Endothelial cell of umbilical vein (primary cell): ENCODE measurements at regions not wholly inside any gene's neighbourhood (a gene's known extent, or its start where the extent isn't known, plus 50 kb on each side); places are given as distances from the start of the nearest gene placed in this dataset.

Experiments used
- BruUV-seq: library from RNA; stranded (reverse); fragments of 400-500 nt; replicated peaks from 2 replicates; lab custom pipeline; 2021; lab: Mats Ljungman, UMichigan
- CTCF ChIA-PET: fragments of 300-600, 350-600 bp; sonication (Branson Sonifier 250); formaldehyde crosslinking; loops from one replicate; lab custom pipeline; 2021; ENCODE audit warnings: antibody characterized with exemption, inconsistent platforms; lab: Charles Lee
- POLR2A ChIA-PET: fragments of 300-600, 350-600 bp; sonication (Branson Sonifier 250); formaldehyde crosslinking; loops from one replicate; lab custom pipeline; 2021; ENCODE audit warnings: antibody characterized with exemption, inconsistent platforms; lab: Charles Lee
- DNase-seq: peaks from one replicate; pipeline ENCODE4 v3.0.0-alpha.2; 2011; ENCODE audit warnings: low read depth, low spot score
- FAIRE-seq: peaks from 2 replicates; lab custom pipeline; 2011; peaks lifted over from hg19 to GRCh38; lab: Jason Lieb, UNC
- H2AFZ ChIP-seq: 2 replicates; pipeline ENCODE4 v1.6.0; 2012; ENCODE audit warnings: low read depth, low read length, control low read depth, inconsistent platforms
- H3K27ac ChIP-seq: 2 replicates; pipeline ENCODE4 v1.5.1; 2011; ENCODE audit warnings: low read depth, mild to moderate bottlenecking, control low read depth, low read length, moderate library complexity; ENCODE audit not compliant: insufficient read depth
- H3K27me3 ChIP-seq, 2 experiments: 2 replicates each; pipeline versions ENCODE4 v1.6.0 to v1.6.1; 2011; ENCODE audit warnings: low read length in 2 of 2, mixed read lengths in 1 of 2; ENCODE audit not compliant: control insufficient read depth in 2 of 2, insufficient read depth in 2 of 2
- H3K36me3 ChIP-seq, 2 experiments: 2 replicates in 1 of 2; 3 replicates in 1 of 2; pipeline ENCODE4 v1.5.1; 2011; ENCODE audit warnings: low read length in 2 of 2, mild to moderate bottlenecking in 1 of 2, moderate library complexity in 1 of 2; ENCODE audit not compliant: control insufficient read depth in 2 of 2, insufficient read depth in 2 of 2; ENCODE audit errors: extremely low read depth in 1 of 2
- H3K4me1 ChIP-seq: 3 replicates; pipeline ENCODE4 v1.5.1; 2011; ENCODE audit warnings: mild to moderate bottlenecking, low read length; ENCODE audit not compliant: control insufficient read depth, insufficient read depth; ENCODE audit errors: extremely low read depth
- H3K4me2 ChIP-seq: 2 replicates; pipeline ENCODE4 v1.6.1; 2011; ENCODE audit warnings: low read length, control low read depth, mixed read lengths; ENCODE audit not compliant: insufficient read depth
- H3K4me3 ChIP-seq, 3 experiments: fragments of 200-600 bp in 1 of 3; sonication (generic), shearing (Covaris generic) in 1 of 3; replicated peaks in 1 of 3; 2 replicates each; pipeline ENCODE4 v1.5.1; 2011 to 2016; ENCODE audit warnings: control low read depth in 3 of 3, low read length in 3 of 3, mild to moderate bottlenecking in 2 of 3, inconsistent platforms in 1 of 3, low read depth in 1 of 3, moderate library complexity in 1 of 3; ENCODE audit not compliant: insufficient read depth in 1 of 3
- H3K79me2 ChIP-seq: 2 replicates; pipeline ENCODE4 v1.6.0; 2012; ENCODE audit warnings: low read length, inconsistent platforms; ENCODE audit not compliant: control insufficient read depth, insufficient read depth
- H3K9ac ChIP-seq: replicated peaks from 2 replicates; pipeline ENCODE3; 2011; ENCODE audit warnings: low read length, control low read depth; ENCODE audit not compliant: insufficient read depth; ENCODE audit errors: extremely low read depth
- H3K9me1 ChIP-seq: replicated peaks from 3 replicates; pipeline ENCODE4 v1.6.0; 2011; ENCODE audit warnings: mild to moderate bottlenecking, low read length; ENCODE audit not compliant: control insufficient read depth, insufficient read depth; ENCODE audit errors: extremely low read depth
- H3K9me3 ChIP-seq: replicated peaks from 2 replicates; pipeline ENCODE4 v1.5.1; 2012; ENCODE audit warnings: low read length, inconsistent platforms; ENCODE audit not compliant: control insufficient read depth, insufficient read depth
- H4K20me1 ChIP-seq: replicated peaks from 2 replicates; pipeline ENCODE3; 2011; ENCODE audit warnings: mild to moderate bottlenecking, low read length; ENCODE audit not compliant: control insufficient read depth, insufficient read depth; ENCODE audit errors: extremely low read depth
- EZH2 ChIP-seq: IDR thresholded peaks from 2 replicates; pipeline ENCODE4 v1.6.1; 2012; ENCODE audit warnings: borderline replicate concordance, low read depth, mild to moderate bottlenecking, moderate library complexity, low read length, inconsistent platforms; ENCODE audit not compliant: severe bottlenecking
- FOS ChIP-seq: IDR thresholded peaks from 2 replicates; pipeline ENCODE4 v1.6.1; 2011; ENCODE audit warnings: mild to moderate bottlenecking, low read length, moderate library complexity, borderline replicate concordance; ENCODE audit not compliant: insufficient read depth
- GATA2 ChIP-seq: IDR thresholded peaks from 2 replicates; pipeline ENCODE4 v1.7.0; 2011; ENCODE audit warnings: low read depth, mild to moderate bottlenecking, moderate library complexity, mixed read lengths, low read length; ENCODE audit not compliant: insufficient read length, insufficient read depth
- JUN ChIP-seq: IDR thresholded peaks from 2 replicates; pipeline ENCODE4 v1.6.1; 2011; ENCODE audit warnings: borderline replicate concordance, low read depth; ENCODE audit not compliant: insufficient read length, insufficient read depth
- MYC ChIP-seq: IDR thresholded peaks from one replicate; pipeline ENCODE4 v1.6.1; 2011; ENCODE audit warnings: mild to moderate bottlenecking, low read depth, low read length
- POLR2A ChIP-seq: IDR thresholded peaks from 2 replicates; pipeline ENCODE4 v1.6.1; 2012; ENCODE audit warnings: low read depth, mild to moderate bottlenecking, control low read depth, low read length
- POLR2AphosphoS5 ChIP-seq: IDR thresholded peaks from 2 replicates; pipeline ENCODE4 v1.6.1; 2012; ENCODE audit warnings: low read depth, mild to moderate bottlenecking, control low read depth, low read length, moderate library complexity; ENCODE audit not compliant: insufficient read depth
- dilution Hi-C: fragments of 300-500 bp; cut with MboI; formaldehyde crosslinking; loops from one replicate; pipeline ENCODE4 v1.15.0; 2019; ENCODE audit warnings: low sequenced_read_pairs; ENCODE audit not compliant: extremely low pct_ligation_motif_present
- intact Hi-C: fragments of 100-400 bp; cut with micrococcal nuclease; formaldehyde crosslinking; loops from one replicate; pipeline ENCODE4 v1.10.0; 2022
- TF ChIP-seq, protein P1 (sequence below): IDR thresholded peaks from 2 replicates; pipeline ENCODE4 v1.6.1; 2011; ENCODE audit not compliant: insufficient read depth, insufficient read length
- TF ChIP-seq, protein P2 (sequence below), 2 donors: IDR thresholded peaks; 1 replicate in 1 of 2; 2 replicates in 1 of 2; pipeline ENCODE4 v1.5.1; 2011; ENCODE audit warnings: low read length in 2 of 2, mild to moderate bottlenecking in 2 of 2, moderate library complexity in 2 of 2, control low read depth in 1 of 2, inconsistent platforms in 1 of 2, low read depth in 1 of 2; ENCODE audit not compliant: insufficient read depth in 1 of 2; ENCODE audit errors: extremely low read depth in 1 of 2

DNA sequence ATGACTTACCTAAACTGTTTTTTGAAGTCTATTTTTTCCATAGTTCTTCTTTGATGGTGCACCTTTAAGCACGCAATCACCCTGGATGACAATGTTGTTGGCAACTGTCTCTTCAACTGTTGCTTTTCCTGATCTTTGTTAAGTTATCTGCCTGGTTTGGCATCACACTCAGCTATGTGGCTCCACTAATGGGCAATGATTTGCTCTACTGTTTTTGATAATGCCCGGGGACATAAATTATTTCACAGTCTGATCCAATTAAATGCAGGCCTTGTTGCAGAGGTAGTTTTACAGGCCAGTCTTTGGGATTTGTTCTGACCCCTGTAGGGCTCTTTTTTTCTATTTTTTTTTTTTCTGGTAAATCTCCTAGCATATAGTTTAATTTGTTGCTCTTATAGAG is 436.3 kb downstream of the ZNF385D start:
- DNase-seq (no peak), FAIRE-seq (no peak)
- intact Hi-C loops: no loop called here
- Histone ChIP-seq H3K27ac (no peak overlapping the region), H3K4me2 (no peak overlapping the region), H3K79me2 (no peaks in the 10 kb centered on the region), H3K9me3 (no peaks in the 10 kb centered on the region), H3K9me1 (peaks cover 2% of the 10 kb centered on the region), H3K27me3 (no peaks in the 10 kb centered on the region), H3K36me3 (no peaks in the 10 kb centered on the region), H3K4me3 (no peak overlapping the region), H4K20me1 (no peaks in the 10 kb centered on the region), H2AFZ (no peak overlapping the region), H3K4me1 (no peaks in the 10 kb centered on the region), H3K9ac (no peak overlapping the region)
- dilution Hi-C loops: no loop called here
- TF ChIP-seq FOS: no peak
- TF ChIP-seq POLR2A: no peak
- no peak for TF ChIP-seq JUN
- no peak for TF ChIP-seq POLR2AphosphoS5
- TF ChIP-seq EZH2: no peak
- TF ChIP-seq MYC: no peak
- no peak for TF ChIP-seq GATA2
- TF ChIP-seq, protein P1, sequence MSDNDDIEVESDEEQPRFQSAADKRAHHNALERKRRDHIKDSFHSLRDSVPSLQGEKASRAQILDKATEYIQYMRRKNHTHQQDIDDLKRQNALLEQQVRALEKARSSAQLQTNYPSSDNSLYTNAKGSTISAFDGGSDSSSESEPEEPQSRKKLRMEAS: no peak
- TF ChIP-seq, protein P2, sequence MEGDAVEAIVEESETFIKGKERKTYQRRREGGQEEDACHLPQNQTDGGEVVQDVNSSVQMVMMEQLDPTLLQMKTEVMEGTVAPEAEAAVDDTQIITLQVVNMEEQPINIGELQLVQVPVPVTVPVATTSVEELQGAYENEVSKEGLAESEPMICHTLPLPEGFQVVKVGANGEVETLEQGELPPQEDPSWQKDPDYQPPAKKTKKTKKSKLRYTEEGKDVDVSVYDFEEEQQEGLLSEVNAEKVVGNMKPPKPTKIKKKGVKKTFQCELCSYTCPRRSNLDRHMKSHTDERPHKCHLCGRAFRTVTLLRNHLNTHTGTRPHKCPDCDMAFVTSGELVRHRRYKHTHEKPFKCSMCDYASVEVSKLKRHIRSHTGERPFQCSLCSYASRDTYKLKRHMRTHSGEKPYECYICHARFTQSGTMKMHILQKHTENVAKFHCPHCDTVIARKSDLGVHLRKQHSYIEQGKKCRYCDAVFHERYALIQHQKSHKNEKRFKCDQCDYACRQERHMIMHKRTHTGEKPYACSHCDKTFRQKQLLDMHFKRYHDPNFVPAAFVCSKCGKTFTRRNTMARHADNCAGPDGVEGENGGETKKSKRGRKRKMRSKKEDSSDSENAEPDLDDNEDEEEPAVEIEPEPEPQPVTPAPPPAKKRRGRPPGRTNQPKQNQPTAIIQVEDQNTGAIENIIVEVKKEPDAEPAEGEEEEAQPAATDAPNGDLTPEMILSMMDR (IDR thresholded peaks at IDR 0.05; ENCODE audit: extremely low read depth in 1 of 2, insufficient read depth in 1 of 2, low read depth in 1 of 2, low read length in 2 of 2): no peak
- CTCF ChIA-PET: no interaction called here
- POLR2A ChIA-PET: no interaction called here
- BruUV-seq: no TSS peak
